Cardiac septum (tissue), 1 donor: ENCODE measurements at regions not wholly inside any gene's neighbourhood (a gene's known extent, or its start where the extent isn't known, plus 50 kb on each side); places are given as distances from the start of the nearest gene placed in this dataset.
"Not testable (repeated sequence)": the region's sequence is repeated elsewhere in the genome, so short reads cannot be mapped to it uniquely, and the experiment has no call there.

Source experiments
- DNase-seq: peaks from one replicate; pipeline ENCODE4 v3.0.0-alpha.2; 2020; ENCODE audit warnings: low spot score
- intact Hi-C: fragments of 100-400 bp; cut with DNase I; formaldehyde crosslinking; loops from one replicate; pipeline ENCODE4 v1.14.0; 2022
- donor health status: DM: no; HTN: no; CAD: no.

DNA sequence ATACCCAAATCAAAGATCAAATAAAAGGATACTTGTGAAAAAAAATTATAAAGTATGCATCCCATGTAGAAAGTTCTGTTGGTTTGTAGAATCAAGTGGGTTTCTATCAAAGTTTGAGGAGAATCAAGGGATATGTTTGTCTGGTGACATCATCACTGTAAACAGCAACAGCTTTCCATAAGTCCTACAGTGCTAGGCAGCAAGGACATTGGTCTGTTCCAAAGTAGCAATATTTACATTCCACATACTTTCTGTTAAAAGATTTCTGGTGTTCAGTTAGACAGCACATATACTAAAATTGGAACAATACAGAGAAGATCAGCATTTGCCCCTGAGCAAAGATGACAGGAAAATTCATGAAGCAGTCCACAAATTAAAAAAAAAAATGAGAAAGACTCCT, 683.9 kb downstream of the XPNPEP1 start:
- intact Hi-C loops = no loop called here
- DNase-seq = no peak

DNA sequence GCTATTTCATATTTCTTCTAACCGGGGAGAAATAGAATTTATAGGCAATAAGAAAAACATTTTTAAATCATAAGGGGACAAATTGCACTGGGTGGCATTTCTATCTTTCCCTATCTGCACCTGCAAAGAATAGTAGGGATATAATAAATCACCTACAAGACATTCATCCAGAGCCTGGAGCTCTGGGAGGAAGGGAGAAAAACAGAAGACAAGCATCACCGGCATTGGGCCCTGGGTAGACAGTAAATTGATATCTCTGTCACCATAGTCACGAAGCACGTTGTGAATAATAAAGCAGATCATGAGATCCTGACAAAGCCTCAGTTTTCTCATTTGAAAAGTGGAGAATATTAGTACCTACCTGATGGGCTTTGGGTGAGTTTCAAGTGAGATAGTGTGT, 685.6 kb downstream of the XPNPEP1 start:
- intact Hi-C loops = no loop called here
- DNase-seq = no peak

DNA sequence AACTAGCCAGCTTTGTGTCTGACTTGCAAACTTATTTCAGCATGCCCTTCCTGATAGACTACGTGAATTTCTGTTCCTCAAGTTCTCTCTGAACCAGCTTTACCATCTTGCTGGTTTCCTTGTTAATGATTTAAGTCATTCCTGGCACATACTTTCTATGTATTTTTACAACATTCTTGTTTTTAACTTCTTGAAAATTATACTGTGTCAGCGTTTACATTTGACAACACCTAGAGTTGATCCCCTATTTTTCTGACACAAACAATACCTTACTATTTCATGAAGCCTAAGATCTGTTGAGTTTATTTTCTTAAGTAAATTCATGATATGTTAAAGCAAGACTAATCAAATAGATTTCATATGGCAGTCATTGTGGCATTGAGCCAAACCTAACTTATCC, 686.3 kb downstream of the XPNPEP1 start:
- intact Hi-C loops = no loop called here
- no peak for DNase-seq

DNA sequence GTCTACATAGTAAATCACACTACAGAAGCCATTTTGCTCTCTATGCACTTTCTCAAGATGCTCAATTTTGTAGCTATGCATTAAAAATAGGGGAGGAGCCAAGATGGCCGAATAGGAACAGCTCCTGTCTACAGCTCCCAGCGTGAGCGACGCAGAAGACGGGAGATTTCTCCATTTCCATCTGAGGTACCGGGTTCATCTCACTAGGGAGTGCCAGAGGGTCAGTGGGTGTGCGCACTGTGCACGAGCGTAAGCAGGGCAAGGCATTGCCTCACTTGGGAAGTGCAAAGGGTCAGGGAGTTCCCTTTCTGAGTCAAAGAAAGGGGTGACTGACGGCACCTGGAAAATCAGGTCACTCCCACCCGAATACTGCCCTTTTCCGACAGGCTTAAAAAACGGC, 699.8 kb downstream of the XPNPEP1 start:
- DNase-seq, intact Hi-C loops: not testable (repeated sequence)

DNA sequence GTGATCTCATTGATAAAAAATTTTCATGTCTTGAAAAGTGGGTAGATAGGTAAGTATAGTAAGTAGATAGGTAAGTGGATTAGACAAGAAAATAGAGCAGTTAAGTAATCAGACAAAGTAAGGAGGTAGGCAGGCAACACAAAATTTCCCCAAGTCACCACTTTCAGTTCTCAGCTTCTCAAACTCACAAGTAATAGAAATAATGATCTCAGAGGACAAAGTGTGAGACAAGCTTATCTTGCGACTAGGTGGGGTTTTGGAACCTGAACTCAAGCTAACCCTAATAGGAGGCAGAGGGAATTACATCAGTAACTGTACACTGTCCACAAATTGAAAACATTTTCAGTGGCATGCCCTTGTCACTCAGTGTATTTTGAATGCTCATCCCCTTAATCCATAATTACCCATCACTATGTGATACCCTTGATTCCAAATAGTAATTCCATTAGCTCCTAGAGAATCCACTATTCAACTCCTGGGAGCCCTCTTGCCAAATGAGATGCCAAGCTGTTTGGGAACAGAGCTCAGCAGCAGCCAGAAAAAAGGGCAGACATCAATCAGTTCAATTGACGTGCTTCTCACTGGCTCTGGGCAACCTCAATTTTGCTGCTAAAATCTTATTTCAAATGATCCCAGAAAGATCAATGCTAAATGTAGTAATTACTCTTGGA, 703.2 kb downstream of the XPNPEP1 start:
- no peak for DNase-seq
- intact Hi-C loops = no loop called here

DNA sequence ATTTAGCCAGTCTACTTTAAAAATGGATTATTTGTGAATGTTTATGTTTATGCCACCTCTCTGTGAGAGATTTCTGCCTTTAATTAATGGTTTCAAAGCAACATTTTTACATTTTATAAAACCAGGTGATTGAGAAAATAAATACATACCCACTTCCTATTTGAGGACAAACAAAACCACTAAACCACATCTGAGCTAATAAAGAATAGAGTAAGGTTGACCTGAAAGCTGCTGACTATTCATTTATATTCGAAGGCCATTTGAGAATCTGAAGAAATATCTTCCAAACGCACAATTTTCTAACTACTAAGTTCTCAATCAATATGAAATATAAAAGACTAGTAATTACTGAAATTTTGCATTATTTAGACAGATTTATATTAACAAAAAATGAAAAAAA, 705.1 kb downstream of the XPNPEP1 start:
- intact Hi-C loops = no loop called here
- no peak for DNase-seq

DNA sequence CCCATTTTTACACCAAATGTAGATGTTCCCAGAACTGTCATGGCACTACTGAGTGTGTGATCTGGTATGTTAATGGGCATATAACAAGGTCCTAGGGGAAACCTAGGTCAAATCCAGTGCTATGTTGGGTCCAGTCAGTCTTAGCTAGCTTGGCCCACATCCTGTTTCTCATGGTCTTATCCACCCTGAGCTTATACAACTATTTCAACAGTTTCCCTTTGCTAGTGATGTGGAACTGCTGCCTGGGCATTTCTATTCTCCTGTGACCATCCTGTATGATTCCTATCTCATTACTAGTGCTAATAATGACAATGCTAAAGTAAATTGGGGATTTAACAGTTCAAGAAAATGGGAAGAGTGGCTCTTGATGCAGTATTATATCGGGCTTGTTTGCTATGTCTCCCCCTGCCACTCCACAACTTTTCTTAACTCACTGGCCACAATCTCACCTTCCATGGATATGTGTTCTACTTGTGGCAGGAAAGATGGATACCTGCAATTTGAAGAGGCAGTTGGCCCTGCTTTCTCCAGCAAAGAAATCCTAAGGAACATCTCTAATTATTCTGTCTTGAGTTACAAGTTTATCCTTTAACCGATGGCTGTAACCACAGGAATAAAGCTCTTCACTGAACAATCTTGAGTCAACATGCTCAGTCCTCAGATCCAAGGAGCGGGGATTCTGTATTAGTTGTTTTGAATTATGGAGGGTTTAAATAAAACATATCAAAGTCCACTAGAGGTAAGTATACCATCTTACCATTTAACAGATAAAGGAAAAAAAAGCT, 707.8 kb downstream of the XPNPEP1 start:
- intact Hi-C loops = no loop called here
- no peak for DNase-seq

DNA sequence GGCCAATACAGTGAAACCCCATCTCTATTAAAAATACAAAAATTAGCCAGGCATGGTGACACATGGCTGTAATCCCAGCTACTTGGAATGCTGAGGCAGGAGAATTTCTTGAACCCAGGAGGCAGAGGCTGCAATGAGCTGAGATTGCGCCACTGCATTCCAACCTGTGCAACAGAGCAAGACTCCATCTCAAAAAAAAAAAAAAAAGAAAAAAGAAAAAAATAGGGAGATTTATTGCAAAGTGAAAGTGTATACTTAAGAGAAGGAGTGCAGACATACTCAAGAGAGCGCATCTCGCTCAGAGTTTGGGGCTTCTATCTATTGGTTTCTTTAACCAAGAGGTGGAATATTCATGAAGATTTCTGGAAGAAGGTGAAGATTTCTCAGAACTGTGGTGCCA, 708.4 kb downstream of the XPNPEP1 start:
- intact Hi-C loops, DNase-seq: not testable (repeated sequence)

DNA sequence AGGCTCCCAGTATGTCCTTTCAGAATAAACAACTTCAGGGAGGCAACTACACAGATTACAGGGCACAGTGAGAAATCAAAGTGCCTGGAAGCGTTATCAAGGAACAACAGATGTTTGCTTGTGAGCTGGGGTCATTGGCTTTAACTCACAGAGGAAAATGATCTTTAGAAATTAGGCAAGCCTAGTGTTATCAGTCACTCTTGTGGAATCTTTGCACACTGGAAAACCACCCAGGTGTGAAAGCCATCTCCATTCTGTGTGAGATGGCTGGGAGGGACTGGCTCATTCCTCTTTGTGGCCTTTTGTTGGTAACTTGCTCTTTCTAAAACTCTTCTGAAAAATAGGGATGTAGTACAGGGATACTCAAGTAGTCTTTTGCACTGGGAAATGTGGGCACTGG, 716.0 kb downstream of the XPNPEP1 start:
- intact Hi-C loops = no loop called here
- DNase-seq = no peak

DNA sequence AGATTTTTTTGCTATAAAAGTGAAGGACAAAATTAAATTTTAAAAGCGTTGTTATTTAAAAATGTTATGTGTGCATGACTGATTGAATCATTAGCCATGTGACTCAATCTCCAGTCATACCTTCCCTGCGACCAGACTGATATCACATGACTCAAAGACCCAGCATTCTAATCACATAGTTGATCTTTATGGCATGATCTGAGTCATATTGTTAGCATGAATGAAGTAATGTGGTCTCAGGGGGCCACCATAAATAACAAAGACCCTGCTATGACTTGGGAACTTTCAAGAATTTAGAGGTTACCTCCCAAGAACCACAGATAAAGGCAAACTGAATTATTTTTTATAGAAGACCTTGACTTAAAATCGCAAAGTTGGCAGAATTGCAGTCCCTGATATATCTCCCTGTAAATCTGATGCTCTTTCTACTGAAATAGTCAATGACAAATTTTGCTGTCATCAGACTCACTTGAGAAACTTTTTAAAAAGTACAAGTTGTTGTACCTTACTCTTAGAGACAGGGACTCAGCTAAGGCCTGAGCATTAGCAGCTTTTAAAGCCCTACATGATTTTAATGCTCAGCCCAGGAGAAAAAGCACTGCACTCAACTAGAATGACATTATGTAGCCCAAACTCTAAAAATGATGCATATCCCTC, 717.3 kb downstream of the XPNPEP1 start:
- no peak for DNase-seq
- intact Hi-C loops = no loop called here

DNA sequence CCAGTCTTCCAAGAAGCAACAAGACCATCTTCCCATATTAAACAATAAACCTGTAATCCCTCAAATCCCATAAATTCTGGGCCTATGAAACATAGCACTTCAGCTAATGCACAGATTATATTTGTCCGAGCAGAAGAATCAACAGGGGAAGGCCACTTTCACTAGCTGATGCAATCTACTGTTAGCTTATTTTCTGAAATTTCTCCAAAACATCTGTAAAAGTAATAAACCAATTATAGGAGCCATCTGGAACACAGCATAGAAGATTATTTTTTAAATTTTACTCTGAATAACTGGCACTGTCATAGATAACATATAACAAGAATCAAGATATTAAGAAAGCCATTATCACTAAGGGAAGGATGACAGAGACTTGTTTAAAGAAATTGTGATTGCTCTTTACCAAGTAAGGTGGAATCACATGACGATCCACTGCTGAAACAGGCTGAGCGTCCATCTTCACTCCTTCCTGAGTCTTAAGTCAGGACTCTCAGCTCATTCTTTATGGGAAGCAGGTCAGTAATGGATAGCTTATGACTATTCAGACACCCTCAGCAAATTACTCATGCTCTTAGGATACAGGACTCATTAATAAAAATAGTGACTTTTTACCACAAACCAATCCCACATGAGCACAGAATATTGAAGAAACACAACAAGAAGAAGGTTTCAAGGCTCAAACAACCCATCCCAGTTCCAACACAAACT, 719.5 kb downstream of the XPNPEP1 start:
- no peak for DNase-seq
- intact Hi-C loops = no loop called here

DNA sequence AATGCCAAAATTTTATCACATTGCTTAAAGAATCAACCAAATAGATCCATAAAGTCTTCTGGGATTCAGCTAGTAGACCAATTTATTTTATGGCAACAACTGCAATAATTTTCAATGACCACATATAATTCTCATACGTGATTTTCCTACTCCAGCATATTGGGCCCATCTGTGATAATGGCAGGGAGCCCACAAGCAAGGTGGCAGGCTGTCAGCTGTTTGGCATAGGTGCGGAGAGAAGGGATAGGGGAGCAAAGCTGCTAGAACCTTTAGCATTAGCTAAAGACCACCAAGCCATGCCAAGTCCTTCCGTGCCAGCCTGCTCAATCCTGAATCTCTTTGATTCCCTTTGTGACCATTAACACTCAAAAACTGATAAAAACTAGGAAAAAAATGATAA, 721.2 kb downstream of the XPNPEP1 start:
- intact Hi-C loops = no loop called here
- no peak for DNase-seq

DNA sequence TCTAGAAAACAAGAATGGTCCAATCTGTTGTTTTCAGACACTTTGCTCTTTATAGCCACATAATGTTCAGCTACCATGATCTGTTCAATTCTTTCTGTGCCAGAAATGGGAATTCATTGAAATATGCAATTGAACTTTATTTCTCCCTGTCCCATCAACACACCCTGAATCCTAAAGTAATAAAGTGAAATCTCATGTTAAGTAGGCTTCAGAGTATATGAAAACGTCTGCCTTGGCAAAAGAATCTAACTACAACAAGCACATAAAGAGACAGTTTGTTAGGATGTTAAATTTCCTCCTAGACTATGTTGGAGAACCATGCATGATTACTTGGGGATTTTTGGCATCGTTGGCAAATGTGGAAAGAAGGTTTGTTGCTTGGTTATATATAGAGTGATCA, 722.7 kb downstream of the XPNPEP1 start:
- intact Hi-C loops = no loop called here

DNA sequence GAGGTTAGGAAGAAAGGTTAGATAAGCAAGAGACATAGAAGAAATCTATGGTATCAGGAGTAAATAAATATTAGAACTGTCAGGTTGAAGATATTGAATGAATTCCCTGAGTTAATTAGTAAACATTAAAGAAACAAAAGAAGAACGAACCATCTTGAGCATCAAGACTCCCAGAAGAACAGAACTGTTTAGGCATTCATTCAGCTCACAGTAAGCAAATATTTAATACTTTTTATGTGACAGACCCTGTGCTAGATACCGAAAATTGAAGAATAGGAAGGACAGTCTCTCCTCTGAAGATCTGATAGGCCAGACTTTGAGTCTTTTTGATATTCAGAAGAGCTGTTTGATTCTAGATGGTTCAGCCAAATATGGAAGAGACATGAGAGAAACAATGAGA, 731.5 kb downstream of the XPNPEP1 start:
- DNase-seq = no peak
- intact Hi-C loops = no loop called here

More for the DNA sequence above, 722.7 kb downstream of the XPNPEP1 start:
- DNase-seq = no peak

DNA sequence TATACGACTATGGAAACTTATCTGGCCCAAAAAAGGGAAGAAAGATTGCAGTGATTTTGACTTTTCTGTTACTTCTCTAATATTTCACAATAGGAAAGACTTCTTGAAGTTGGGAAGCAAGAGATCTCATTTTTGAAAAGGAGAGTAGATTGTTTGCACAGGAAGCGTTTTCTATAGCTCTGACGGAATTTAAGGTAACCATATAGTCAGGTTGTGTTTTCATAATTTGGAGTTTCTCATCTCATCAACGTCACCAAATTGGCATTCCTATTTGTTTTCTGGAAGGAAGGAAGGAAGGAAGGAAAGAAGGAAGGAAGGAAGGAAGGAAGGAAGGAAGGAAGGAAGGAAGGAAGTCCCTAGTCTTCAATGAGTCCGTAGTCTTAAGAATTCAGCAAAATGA, 732.0 kb downstream of the XPNPEP1 start:
- intact Hi-C loops = no loop called here
- DNase-seq = no peak

DNA sequence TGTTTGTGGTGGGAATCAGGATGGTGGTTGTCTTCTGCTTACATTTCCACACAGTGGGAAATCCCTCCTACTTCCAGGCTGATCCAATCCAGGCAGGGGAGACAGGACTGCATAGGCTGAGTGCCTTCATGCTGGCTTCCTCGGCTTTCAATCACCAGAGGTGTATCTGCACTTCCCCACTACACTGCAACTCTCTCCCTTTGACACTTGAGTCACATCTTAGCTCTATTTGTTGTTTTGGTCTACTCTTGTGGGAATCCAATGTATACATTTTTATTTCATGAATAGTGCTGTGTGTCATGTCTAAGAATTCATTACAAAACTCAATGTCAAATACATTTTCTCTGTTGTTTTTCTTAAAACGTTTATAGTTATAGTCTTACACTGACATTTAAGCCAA, 735.6 kb downstream of the XPNPEP1 start:
- intact Hi-C loops = no loop called here

DNA sequence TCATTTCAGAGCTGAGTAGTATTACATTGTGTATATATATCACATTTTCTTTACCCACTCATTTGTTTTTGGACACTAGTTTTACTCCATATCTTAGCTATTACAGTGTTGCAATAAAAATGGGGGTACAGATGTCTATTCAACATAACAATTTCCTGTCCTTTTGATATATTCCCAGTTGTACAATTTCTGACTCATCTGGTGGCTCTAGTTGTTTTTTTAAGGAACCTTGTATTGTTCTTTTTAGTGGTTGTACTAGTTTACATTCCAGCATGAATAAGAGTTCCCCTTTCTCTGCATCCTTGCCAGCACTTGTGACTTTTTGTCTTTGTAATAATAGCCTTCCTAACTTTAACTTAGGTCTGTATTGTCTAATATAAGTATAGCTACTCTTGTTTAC, 739.9 kb downstream of the XPNPEP1 start:
- intact Hi-C loops = no loop called here

More for the DNA sequence above, 735.6 kb downstream of the XPNPEP1 start:
- DNase-seq = no peak

DNA sequence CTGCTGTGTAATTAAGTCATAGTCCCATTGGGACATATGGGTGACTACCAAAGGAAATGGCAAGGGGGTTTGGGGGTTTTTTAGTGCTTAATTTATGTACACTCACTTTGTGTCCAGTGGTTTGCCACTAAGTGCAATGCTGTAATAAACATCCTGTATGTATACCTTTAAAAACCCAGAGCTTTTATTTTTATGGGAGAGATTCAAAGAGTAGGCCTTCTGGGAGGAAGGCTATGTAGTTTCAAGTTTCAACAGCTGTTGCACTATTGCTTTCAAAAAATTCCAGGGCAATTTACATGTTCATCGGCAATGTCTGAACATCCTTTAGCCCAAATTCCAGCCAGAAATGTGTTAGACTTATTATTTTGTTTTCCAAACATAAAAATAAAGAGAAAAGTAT, 744.7 kb downstream of the XPNPEP1 start:
- DNase-seq = no peak
- intact Hi-C loops = no loop called here

More for the DNA sequence above, 739.9 kb downstream of the XPNPEP1 start:
- DNase-seq = no peak

DNA sequence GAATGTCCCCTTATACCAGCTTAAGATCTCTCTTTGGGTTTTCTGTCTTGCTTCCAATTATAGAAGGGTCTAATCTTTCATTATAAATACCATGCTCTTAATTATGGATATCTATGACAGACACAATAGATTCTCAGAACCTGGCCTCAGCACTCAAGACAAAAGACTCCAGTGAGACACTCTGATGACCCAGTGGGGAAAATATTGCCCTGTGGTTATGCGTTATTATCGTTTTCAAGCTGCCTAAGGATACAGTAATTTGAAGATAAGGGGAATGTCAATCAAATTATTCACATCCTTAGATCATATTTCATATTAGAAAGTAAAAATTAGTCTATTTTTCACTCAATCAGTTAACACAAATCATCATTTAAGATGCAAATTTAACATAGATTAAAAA, 748.8 kb downstream of the XPNPEP1 start:
- DNase-seq = no peak
- intact Hi-C loops = no loop called here

DNA sequence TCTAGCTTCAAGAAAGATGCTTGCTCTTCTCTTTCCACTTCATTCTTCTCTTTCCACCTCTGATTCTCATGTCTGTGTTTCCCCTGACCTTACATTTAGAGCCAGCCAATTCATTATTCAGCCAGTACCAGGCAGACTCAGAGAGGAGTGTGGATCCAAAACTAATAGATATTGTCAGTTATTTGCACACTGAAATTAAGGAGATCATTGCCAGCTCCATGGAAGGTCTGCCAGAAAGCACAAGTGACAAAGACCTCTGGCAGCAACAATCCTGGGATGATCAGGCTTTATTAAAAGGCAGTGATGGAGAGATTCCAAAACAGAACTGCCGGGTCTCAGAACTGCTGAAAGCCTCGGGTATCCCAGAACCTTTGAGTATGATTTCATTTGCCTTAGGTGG, 749.4 kb downstream of the XPNPEP1 start:
- no peak for DNase-seq
- intact Hi-C loops = no loop called here
